NK-92 treated with Interleukin-12 subunit alpha and Interleukin-12 subunit beta, amount 100 ng/mL, for 24 hours (cell line): ENCODE measurements at regions not wholly inside any gene's neighbourhood (a gene's known extent, or its start where the extent isn't known, plus 50 kb on each side); places are given as distances from the start of the nearest gene placed in this dataset.
"Not testable (repeated sequence)": the region's sequence is repeated elsewhere in the genome, so short reads cannot be mapped to it uniquely, and the experiment has no call there.

Experiments
- DNase-seq: peaks from one replicate; lab custom pipeline; 2025; lab: John Stamatoyannopoulos, UW

DNA sequence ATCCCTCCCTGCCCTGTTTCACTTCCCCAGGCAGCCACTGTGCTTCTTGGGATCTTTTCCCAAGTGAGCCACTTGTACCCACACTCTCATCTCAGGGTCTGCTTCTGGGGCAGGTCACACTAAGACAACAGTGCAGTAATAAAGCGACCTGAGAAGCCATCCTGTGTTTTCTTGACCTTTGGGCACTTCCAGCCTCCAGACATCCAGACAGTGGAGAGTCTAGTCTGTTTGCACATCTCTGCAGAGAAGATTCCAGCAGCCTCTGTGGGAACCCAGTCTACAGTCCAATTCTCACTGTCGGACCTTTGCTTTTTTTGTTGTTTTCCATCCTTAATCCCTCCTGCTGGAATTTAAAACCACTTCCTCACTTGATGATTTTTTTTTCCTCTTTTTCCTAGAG lies 50.3 kb upstream of the ATP6AP2 start:
- no peak for DNase-seq

DNA sequence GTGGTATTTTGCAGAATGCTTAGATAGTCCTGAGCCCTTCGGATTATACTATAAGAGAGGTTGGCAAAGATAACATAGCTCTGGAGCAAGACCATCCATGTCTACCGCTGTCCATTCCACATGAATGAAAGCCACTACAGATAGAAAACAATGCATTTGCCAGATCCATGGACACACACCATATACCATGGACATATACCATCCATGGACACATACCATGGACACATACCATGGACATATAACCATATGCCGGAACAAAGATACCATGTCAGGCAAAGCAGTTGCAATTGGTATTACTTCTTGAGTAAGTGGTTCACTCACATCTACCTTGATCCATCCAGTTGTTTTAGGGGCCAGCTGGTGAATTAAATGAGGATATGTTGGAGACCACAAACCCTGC lies 53.2 kb upstream of the ATP6AP2 start:
- DNase-seq = no peak

DNA sequence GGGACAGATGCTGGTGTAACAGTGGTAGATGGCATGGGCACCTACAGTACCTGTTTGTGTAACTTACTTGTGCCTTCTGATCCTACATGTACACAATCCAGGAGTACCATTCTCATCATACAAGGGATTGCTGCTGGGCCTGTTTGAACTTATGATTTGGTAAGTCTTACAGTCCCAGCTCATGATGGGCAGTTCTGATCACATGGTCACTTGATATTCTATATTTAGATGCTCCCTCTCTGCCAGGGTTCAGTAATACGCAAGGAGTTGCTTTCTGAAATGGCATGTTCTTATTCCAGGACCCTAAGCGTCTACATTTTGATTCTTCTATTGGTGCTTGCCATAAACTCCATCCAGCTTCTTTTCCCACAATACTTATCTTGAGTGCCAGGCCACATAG lies 54.4 kb upstream of the ATP6AP2 start:
- no peak for DNase-seq

DNA sequence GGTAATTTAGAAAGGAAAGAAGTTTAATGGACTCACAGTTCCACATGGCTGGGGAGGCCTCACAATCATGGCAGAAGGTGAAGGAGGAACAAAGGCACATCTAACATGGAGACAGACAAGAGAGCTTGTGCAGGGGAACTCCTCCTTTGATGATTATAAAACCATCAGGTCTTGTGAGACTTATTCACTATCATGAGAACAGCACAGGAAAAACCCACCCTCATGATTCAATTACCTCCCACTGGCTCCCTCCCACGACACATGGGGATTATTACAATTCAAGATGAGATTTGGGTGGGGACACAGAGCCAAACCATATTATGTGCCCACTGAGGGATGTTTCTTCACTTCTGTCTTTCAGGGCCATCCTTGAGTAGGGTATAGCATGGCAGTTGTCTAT lies 54.9 kb upstream of the ATP6AP2 start:
- DNase-seq = not testable (repeated sequence)

DNA sequence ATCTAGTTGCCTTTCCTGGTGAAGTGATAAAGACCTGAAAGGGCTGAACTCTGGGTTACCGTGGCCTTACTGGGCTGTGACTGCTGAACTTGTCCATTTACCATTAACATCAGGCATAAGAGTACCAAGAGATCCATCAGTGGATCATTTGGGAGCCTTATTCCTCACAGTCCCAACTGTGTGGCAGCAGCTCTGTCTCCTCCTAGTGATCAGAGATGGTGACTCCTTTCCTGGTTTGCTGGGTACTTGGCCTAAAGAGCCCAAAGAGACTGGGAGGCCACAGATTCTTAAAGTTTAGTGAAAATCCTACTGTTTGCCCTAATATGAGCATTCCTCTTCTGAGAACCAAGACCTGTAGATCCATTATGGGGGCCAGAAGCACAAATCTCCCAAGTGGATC lies 56.3 kb upstream of the ATP6AP2 start:
- DNase-seq = no peak

DNA sequence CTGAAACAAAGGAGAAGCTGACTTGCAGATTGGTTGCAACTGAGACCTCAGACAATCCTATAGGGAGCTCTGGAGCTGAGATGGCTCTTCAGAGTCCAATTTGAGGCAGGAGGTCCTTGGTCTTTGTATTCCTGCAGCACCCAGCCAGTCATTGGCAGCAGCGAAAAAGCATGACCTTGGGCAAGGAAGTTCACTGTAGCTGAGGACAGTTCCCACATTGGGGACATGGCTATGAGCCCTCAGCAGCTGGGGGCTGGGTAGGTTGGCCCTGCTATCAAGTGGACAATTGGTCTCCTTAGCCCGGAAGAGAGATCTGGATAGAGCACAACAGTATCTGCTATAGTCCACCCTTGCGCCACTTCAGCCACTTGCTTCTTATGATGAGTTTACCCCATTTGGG lies 56.9 kb upstream of the ATP6AP2 start:
- DNase-seq = no peak

DNA sequence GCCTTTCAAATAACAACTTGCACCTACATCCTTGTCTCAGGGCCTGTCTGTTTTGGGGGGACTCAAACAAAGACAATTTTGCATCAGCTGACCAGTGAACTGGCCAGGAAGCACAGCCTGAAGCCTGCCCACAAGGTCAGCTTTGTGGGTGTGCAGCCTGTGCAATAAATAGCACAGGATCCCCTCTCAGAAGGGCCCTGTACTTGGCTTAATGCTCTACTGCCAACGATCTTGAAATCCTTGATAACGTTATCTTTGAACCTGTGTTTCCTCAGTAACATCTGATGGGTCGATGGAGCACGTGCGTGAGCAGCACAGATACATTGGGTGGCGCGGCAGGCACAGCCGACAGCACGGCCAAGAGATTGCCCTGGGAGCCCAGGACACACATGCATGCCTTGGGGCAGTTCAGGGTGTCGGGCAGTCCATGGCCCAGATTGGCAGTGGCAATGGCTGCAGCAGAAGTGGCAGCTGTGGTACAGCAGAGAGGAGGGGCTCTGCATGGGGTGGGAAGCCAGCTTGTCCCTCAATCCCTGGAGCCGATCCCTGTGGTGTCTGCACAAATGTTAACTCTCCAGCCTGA lies 58.8 kb upstream of the ATP6AP2 start:
- DNase-seq = no peak

DNA sequence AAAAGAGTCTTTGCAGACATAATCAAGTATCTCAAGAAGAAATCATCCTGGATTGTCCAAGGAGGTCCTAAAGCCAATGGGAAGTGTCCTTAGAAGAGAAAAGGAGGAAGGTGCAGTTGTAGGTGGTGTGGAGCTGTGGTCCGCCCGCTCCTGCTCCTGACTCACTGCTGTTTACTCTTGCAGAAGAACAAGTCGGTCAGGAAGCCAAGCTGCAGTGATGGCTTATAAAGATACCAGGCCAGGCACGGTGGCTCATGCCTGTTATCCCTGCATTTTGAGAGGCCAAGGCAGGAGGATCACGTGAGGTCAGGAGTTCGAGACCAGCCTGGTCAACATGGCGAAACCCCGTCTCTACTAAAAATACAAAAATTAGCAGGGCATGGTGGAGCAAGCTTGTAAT lies 66.4 kb upstream of the ATP6AP2 start:
- no peak for DNase-seq

DNA sequence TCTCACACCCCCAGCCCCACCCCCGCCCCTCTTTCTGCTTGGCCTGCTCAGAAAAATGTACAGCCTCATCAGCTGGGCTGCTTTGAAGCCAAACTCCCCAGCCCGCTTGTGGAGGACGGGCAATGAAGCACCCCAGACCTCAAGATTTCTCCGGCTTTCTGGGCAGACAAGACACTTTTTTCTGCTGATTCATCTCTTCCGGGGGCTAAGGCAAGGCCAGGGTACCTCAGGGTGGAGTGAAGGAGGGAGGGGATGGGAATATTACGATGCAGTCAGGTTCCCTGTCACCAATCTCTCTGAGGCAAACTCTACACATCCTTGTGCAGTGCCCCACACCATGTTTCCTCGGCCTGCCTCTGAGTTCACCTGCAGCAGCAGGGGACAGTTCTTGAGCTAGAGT lies 66.9 kb upstream of the ATP6AP2 start:
- DNase-seq = no peak

DNA sequence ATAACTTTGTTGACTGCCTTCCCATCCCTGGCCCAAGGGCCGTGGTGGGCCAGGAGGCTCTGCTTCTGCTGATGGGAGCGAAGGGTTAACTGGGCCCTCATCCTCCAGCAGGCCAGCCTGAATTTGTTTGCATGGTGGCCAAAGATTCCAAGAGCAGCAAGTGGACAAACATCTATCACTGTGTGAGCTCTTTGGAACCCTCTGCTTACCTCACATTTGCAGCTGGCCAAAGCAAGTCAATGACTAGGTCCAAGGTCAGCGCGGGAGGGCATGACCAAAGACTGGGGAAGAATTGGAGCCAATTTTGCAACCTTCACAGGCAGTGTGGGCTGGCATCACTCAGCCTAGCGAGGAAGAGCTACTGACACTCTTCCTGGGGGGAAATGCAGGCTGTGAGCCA lies 67.8 kb upstream of the ATP6AP2 start:
- DNase-seq = no peak

DNA sequence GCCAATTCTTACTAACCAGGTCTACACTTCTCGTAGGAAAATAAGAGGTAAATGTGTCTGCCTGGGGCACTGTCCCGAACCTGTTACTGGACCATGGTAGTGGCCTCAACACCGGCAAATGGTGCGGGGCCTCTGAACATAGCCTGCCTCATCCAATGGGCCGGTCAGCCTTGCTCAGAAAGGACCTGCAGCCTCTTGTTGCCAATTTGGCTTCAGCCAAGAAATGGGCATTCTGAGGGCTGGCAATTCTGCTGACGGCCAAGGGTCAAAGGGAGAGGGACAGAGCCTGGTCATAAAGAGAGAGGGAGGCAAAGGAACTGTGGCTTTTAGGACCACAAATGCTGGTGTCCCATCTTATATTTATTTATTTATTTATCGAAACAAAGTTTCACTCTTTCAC lies 69.5 kb upstream of the ATP6AP2 start:
- no peak for DNase-seq

DNA sequence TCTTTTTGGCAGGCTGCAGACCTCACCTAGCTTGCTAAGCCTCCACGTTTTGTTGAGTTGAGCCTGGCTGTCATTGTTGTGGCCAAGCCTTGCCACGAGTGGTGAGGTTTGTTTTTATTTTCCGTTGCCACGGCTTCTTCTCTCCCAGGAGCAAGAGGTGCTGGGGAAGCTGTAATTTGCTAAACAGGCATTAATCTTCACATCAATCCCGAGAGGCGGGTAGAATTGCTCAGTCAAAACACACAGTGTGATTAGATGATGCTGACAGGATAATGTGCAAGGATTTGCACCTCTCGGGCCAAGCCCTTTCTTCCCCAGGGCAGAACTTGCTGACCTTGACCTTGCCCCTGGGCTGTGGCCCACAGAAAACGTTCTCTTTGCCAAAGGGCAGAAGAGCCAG lies 72.2 kb upstream of the ATP6AP2 start:
- no peak for DNase-seq

DNA sequence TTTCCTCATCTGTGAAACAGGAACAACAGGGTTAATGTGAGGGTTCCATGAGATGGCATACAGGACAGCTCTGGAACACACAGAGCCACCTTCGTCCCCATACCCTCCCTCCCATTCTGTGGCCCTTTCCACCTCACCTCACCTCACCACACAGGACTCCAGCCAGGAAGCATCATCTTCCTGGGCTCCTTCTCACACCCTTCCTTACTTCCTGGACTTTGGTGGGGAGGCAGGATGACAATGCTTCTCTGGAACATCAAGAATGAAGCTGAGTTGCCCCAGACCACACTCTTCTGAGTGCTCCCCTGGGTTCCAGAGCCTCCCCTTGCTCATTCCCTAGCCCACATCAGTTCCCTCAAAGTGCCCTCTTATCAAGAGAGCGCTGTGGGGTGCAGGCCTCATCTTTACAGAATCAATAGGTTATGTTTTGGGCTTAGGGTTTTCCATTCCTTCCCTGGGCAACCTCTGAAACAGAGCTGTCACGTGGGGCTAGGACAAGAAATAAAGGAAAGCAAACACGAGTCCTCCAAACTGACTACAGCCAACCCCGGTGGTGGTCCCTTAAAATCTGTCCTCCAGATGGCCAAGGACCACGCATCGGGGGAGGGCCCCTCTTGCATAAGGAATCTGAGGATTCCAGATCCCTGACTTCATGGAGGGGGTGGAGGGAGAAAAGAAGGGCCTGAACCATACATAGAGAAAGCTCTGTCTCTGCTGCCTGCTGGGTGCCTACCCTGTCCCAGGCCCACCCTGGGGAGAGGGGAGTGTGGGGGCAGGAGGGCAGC lies 74.4 kb upstream of the ATP6AP2 start:
- no peak for DNase-seq

DNA sequence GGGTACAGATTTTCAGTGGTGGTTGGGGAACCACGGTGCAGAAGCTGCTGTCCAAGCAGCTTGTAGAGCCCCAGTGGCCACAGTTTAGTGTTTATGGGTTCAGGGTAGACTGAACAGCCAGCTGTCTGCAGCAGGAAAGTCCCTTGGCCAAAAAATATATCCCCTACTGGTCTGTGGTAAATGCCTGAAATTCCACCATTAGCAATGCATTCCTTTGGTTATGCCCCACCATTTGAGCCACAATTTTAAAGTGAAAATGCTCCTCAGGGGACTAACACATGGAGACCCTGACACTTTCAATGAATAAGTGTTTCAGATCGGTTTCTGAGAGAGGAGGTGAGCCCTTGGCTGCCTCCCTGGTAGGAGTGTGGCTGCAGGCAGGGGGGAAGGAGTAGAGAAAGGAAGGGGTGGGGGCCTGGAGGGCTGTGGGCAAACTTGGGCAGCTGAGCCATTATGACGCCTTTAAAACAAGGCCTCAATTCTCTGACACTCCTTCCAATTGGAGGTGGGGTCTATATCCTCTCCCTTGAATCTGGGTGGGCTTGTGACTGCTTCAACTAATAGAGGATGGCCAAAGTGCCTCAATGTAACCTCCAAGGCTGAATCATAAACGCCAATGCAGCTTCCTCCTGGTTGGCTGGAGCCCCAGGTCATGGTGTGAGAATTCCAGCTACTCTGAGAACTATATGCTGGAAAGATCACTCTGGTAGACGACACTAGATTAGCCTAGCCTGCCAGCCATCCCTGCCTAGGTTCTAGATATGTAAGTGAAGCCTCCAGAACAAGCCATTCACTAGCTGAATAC lies 75.8 kb upstream of the ATP6AP2 start:
- no peak for DNase-seq

DNA sequence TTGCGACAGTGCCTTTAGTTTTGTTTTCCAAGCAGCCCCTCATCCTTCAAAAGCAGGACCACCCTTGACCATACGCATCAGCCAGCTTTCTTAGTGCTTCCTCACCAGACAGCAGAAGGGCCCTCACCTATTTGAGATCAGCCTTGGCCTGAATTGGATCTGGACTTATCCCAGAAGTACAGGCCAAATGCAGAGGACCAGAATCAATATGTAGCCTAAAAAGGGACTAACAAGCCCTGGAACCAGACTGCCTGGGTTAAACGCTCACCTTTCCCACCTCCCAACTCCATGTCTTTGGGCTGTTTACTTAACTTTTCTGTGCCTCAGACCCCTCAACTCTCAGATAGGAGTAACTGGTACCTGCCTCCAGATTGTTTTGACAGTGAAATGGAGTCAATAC lies 77.7 kb upstream of the ATP6AP2 start:
- no peak for DNase-seq

DNA sequence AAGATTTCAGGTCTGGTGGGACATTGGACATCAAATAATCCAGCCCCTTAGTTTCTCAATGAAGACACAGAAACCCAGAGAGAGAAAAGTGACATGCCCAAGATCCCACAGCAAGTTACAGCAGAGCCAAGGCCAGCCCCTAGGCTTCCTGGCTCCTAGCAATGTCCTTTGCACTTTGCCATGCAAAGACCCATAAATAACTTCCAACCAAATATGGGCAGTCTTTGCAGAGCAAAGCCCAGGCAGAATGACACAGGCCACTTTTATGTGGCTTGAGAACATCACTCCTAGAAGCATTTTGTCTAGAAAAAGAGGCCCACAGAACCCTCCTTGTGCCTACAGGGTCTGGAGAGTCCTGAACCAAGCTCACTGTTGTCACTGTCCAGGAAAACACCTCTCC lies 78.1 kb upstream of the ATP6AP2 start:
- no peak for DNase-seq

DNA sequence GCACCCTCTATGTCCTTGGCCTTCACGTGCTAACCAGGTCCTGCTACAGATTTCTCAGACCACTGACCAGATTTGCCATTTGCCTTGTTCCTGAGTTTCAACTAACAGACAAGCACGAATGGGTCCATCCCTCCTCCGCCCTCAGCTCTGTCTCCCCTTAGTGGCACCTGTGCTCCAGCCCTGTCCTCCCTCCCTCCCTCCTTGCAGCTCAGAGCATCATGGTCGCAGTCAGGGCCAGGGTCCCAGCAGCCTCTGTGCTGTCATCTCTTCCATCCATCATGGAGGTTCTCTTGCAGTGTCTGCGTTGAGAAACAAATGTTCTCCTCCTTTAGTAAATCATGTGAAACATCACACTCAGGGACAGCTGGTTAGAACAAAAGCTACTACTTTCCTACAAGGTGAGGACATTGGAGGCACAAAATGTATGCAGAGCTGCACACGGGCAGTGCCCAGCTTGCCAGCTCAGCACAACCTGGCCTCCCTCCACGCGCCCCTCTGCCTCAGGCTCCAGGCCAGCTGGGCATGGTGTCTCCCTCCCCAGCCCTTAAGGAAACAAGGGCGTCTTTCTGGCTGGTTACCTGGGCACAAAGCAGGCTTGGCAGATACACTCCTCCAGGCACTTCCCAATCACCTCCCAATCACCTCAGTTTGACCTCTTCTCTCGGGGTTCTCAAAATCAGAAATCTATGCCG lies 79.5 kb upstream of the ATP6AP2 start:
- no peak for DNase-seq

DNA sequence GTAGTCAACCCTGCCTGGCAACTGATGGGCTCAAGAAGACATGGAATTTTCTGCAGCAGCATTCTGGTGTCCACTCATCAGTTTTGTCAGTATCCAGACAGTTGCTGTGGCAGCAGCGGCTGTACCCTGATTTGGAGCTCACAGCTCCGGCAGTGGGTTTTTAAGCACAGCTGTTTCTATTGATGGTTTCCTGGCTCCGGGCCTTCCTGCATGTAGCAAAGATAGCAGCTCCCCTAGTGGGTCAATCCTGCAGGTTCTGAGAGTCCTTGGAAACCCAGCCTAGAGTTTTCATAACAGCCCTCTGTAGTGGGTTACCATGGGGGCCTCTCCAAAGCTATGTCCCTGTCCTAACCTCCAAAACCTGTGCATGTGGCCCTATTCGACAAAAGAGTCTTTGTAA lies 84.0 kb upstream of the ATP6AP2 start:
- DNase-seq = no peak

DNA sequence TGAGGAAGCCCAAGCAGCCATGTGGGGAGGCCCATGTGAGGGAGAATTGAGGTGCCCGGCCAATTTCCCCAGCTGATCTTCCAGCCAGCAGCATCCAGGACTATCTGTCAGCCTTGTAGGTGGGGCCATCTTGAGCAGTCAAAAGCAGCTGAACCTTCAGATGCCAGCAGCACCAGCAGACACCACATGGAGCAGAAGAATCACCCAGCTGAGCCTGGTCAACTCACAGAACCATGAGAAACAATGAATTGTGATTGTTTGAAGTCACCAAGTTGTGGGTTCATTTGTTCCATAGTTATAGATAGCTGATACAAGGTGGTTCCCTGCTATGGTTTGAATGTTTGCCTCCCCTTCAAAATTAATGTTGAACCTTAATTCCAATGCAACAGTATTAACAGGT lies 85.1 kb upstream of the ATP6AP2 start:
- DNase-seq = no peak

DNA sequence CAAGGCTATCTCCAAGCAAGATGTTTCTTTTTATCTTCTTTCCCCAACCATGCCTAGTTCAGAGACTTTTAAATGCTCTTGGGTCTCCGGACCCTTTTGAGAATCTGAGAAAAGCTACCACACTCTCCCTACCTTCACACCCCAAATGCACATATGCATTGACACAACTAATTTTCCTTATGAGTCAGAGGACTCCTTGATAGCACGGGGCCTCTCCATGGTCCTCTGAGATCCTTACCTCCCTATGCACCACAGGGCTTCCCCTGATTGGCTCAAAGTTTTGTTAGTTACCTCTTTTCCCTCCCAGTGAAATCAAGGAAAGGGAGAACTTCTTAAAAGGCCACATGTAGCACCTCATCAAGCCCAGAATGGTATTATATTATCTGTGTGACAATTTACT lies 86.8 kb upstream of the ATP6AP2 start:
- DNase-seq = no peak

DNA sequence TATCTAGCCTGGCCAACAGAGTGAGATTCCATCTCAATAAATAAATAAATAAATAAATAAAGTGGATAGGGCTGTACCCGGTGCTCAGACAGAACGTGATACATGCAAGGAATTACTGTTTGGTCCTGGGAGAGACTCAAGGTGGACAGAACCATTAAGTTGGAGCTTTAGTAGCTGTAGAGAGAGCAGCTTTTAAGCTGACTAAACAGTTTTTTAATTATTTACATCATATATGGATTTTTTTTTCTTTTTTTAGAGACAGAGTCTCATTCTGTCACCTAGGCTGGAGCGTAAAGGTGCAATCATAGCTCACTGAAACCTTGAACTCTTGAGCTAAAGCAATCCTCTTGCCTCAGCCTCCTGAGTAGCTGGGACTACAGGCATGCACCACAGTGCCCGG lies 92.5 kb upstream of the ATP6AP2 start:
- no peak for DNase-seq

DNA sequence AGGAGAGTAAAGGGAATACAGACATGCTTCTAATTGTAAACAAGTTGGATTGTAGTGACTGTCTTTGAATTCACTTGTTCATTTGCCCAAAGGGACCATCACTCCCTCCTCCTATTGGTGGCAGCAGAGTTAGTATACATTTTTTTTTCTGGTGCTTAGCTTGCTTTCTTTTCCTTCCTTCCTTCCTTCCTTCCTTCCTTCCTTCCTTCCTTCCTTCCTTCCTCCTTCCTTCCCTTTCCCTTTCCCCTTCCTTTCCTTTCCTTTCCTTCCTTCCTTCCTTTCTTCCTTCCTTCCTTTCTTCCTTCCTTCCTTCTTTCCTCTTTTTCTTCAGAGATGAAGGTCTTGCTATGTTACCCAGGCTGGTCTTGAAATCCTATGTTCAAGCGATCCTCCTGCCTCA lies 94.8 kb upstream of the ATP6AP2 start:
- no peak for DNase-seq
